C4-2B (cell line): ENCODE measurements at regions not wholly inside any gene's neighbourhood (a gene's known extent, or its start where the extent isn't known, plus 50 kb on each side); places are given as distances from the start of the nearest gene placed in this dataset.

Experiments
- ZFX ChIP-seq: fragments of 450-650 bp; IDR thresholded peaks from 2 replicates; pipeline ENCODE4 v1.6.1; 2017
- TF ChIP-seq, protein P1 (sequence below): fragments of 450-650 bp; conservative IDR thresholded peaks from 2 replicates; pipeline ENCODE4 v1.5.1; 2017; ENCODE audit warnings: mild to moderate bottlenecking

- TF ChIP-seq, protein P1, sequence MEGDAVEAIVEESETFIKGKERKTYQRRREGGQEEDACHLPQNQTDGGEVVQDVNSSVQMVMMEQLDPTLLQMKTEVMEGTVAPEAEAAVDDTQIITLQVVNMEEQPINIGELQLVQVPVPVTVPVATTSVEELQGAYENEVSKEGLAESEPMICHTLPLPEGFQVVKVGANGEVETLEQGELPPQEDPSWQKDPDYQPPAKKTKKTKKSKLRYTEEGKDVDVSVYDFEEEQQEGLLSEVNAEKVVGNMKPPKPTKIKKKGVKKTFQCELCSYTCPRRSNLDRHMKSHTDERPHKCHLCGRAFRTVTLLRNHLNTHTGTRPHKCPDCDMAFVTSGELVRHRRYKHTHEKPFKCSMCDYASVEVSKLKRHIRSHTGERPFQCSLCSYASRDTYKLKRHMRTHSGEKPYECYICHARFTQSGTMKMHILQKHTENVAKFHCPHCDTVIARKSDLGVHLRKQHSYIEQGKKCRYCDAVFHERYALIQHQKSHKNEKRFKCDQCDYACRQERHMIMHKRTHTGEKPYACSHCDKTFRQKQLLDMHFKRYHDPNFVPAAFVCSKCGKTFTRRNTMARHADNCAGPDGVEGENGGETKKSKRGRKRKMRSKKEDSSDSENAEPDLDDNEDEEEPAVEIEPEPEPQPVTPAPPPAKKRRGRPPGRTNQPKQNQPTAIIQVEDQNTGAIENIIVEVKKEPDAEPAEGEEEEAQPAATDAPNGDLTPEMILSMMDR, result no peak
- no peak for TF ChIP-seq ZFX
Observed at GRCh38 chr4:127139788-127140286, 492.9 kb upstream of the INTU start.
